ENCODE measurements at regions not wholly inside any gene's neighbourhood (a gene's known extent, or its start where the extent isn't known, plus 50 kb on each side); places are given as distances from the start of the nearest gene placed in this dataset.
"Not testable (repeated sequence)": the region's sequence is repeated elsewhere in the genome, so short reads cannot be mapped to it uniquely, and the experiment has no call there.

- Histone ChIP-seq H3K36me3 (replicated peaks; ENCODE audit: insufficient read depth, low read depth) (no peaks in the 10 kb centered on the region), H3K9me3 (ENCODE audit: low read depth) (no peaks in the 10 kb centered on the region), H3K27ac (no peak overlapping the region), H3K9me2 (replicated peaks; ENCODE audit: insufficient read depth) (no peaks in the 10 kb centered on the region), H3K4me2 (no peak overlapping the region), H3K4me3 (no peak overlapping the region), H3K79me2 (no peaks in the 10 kb centered on the region), H2AFZ (no peak overlapping the region), H3K4me1 (ENCODE audit: insufficient read depth) (no peaks in the 10 kb centered on the region), H3K27me3 (no peaks in the 10 kb centered on the region), H4K20me1 (ENCODE audit: insufficient read depth, poor library complexity, severe bottlenecking) (no peaks in the 10 kb centered on the region)
- DNase-seq (ENCODE audit: low spot score), result no peak
- no peak for TF ChIP-seq EZH2 (IDR thresholded peaks at IDR 0.05; ENCODE audit: borderline replicate concordance)
- TF ChIP-seq EZH2phosphoT487 (IDR thresholded peaks at IDR 0.05; ENCODE audit: low read depth, severe bottlenecking, unreplicated experiment), result no peak
- TF ChIP-seq CTCF (IDR thresholded peaks at IDR 0.05; ENCODE audit: poor library complexity), result no peak
- 57% methylated on average over 2 of the region's 2 CpGs for WGBS (ENCODE audit: low lambda C conversion rate, missing lambda C conversion rate)
These were observed 96.5 kb upstream of the DUSP21 start for GRCh38 chrX:44747317-44747716.

DNA sequence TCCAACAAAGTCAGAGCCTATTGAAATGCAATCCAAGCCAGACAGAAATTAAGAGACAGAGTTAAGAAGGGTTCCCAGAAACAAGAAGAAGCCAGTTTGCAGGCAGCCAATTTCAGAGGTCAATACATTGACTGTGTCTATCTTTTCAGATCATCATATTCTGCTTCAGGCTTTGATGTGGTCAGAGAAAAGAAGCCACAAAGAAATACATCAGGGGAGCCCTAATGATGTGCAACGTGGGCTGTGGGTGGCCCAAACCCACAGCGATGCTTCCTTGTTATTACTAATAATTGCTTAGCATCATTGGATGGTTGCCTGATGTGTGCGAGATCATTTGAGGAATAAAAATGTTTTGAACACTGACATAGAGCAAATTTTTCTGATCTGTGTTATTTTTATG, 99.0 kb upstream of the DUSP21 start:
- DNase-seq (ENCODE audit: low spot score), result no peak
- H3K27ac ChIP-seq, result no peak overlapping the region
- 56% methylated on average over 3 of the region's 3 CpGs for WGBS (ENCODE audit: low lambda C conversion rate, missing lambda C conversion rate)
- H3K79me2 ChIP-seq, result no peaks in the 10 kb centered on the region
- no peaks in the 10 kb centered on the region for H3K4me1 ChIP-seq (ENCODE audit: insufficient read depth)
- no peak overlapping the region for H3K4me3 ChIP-seq
- H2AFZ ChIP-seq, result no peak overlapping the region
- no peaks in the 10 kb centered on the region for H3K36me3 ChIP-seq (replicated peaks; ENCODE audit: insufficient read depth, low read depth)
- no peaks in the 10 kb centered on the region for H3K9me2 ChIP-seq (replicated peaks; ENCODE audit: insufficient read depth)
- TF ChIP-seq EZH2 (IDR thresholded peaks at IDR 0.05; ENCODE audit: borderline replicate concordance) (no peak), EZH2phosphoT487 (IDR thresholded peaks at IDR 0.05; ENCODE audit: low read depth, severe bottlenecking, unreplicated experiment) (no peak), CTCF (IDR thresholded peaks at IDR 0.05; ENCODE audit: poor library complexity) (no peak)
- no peaks in the 10 kb centered on the region for H4K20me1 ChIP-seq (ENCODE audit: insufficient read depth, poor library complexity, severe bottlenecking)
- no peaks in the 10 kb centered on the region for H3K27me3 ChIP-seq
- no peak overlapping the region for H3K4me2 ChIP-seq
- H3K9me3 ChIP-seq (ENCODE audit: low read depth), result no peaks in the 10 kb centered on the region

DNA sequence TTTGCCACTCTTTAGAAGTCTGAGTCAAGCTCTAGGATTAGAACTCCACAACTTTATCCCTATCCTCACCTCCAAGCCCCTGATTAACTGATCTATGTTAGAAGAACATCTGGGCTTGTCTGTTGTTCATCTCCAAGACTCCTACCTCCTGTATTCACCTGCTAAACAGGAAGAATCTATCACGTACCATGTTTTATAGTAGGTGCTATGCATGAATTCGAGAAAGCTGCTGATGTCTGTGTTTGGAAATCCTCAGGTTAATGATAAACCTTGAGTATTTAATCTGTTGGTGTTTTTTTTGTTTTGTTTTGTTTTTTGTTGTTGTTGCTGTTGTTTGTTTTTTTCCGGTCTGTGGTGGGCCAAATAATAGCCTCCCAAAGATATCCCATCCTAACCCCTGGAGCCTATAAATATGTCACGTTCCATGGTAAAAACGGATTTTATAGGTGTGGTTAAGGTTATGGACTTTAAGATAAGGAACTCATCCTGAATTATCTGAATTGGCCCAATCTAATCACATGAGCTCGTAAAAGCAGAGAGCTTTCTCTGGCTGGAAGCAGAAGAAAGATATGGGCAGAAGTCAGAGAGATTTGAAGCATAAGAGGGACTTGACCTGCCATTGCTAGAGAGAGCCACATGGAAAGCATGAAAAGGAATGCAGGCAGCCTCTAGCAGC, 101.2 kb upstream of the DUSP21 start:
- Histone ChIP-seq H3K9me3 (ENCODE audit: low read depth) (no peaks in the 10 kb centered on the region), H3K27ac (peak overlapping the region; percentile 40), H3K4me1 (ENCODE audit: insufficient read depth) (no peaks in the 10 kb centered on the region), H3K27me3 (no peaks in the 10 kb centered on the region), H3K79me2 (no peaks in the 10 kb centered on the region), H4K20me1 (ENCODE audit: insufficient read depth, poor library complexity, severe bottlenecking) (no peaks in the 10 kb centered on the region), H3K9me2 (replicated peaks; ENCODE audit: insufficient read depth) (no peaks in the 10 kb centered on the region), H3K4me2 (peak overlapping the region; percentile 24), H3K36me3 (replicated peaks; ENCODE audit: insufficient read depth, low read depth) (no peaks in the 10 kb centered on the region), H3K4me3 (no peak overlapping the region), H2AFZ (no peak overlapping the region)
- WGBS (ENCODE audit: low lambda C conversion rate, missing lambda C conversion rate), result 47% methylated on average over 6 of the region's 6 CpGs
- peak; percentile 18 for DNase-seq (ENCODE audit: low spot score)
- no peak for TF ChIP-seq CTCF (IDR thresholded peaks at IDR 0.05; ENCODE audit: poor library complexity)
- no peak for TF ChIP-seq EZH2phosphoT487 (IDR thresholded peaks at IDR 0.05; ENCODE audit: low read depth, severe bottlenecking, unreplicated experiment)
- no peak for TF ChIP-seq EZH2 (IDR thresholded peaks at IDR 0.05; ENCODE audit: borderline replicate concordance)

GRCh38 chrX:44741859-44742258, 102.0 kb upstream of the DUSP21 start:
- H2AFZ ChIP-seq; H3K36me3 ChIP-seq (replicated peaks; ENCODE audit: insufficient read depth, low read depth); H3K4me1 ChIP-seq (ENCODE audit: insufficient read depth); H3K27me3 ChIP-seq; H4K20me1 ChIP-seq (ENCODE audit: insufficient read depth, poor library complexity, severe bottlenecking); H3K79me2 ChIP-seq; H3K4me3 ChIP-seq; H3K4me2 ChIP-seq; H3K9me3 ChIP-seq (ENCODE audit: low read depth); H3K9me2 ChIP-seq (replicated peaks; ENCODE audit: insufficient read depth); H3K27ac ChIP-seq; DNase-seq (ENCODE audit: low spot score): not testable (repeated sequence)
- WGBS (ENCODE audit: low lambda C conversion rate, missing lambda C conversion rate), result 79% methylated on average over 7 of the region's 7 CpGs

DNA sequence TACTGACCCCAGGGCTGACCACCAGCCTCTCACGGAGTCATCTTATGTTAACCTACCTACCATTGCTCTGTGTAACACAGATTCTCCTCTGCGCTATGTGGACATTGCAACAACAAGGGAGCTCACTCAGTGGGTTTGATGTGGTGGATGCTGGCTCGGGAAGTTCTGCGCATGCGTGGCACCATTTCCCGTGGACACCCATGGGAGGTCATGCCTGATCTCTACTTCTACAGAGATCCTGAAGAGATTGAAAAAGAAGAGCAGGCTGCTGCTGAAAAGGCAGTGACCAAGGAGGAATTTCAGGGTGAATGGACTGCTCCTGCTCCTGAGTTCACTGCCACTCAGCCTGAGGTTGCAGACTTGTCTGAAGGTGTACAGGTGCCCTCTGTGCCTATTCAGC, 102.4 kb upstream of the DUSP21 start:
- not testable (repeated sequence) for H3K79me2 ChIP-seq; H3K9me2 ChIP-seq (replicated peaks; ENCODE audit: insufficient read depth); H3K4me1 ChIP-seq (ENCODE audit: insufficient read depth); DNase-seq (ENCODE audit: low spot score); H3K27me3 ChIP-seq; H2AFZ ChIP-seq; H3K36me3 ChIP-seq (replicated peaks; ENCODE audit: insufficient read depth, low read depth); H3K4me2 ChIP-seq; H3K9me3 ChIP-seq (ENCODE audit: low read depth); H3K4me3 ChIP-seq; H4K20me1 ChIP-seq (ENCODE audit: insufficient read depth, poor library complexity, severe bottlenecking); H3K27ac ChIP-seq
- 95% methylated on average over 6 of the region's 6 CpGs for WGBS (ENCODE audit: low lambda C conversion rate, missing lambda C conversion rate)

All from hepatocyte (in vitro differentiated cells).